ENCODE measurements at regions not wholly inside any gene's neighbourhood (a gene's known extent, or its start where the extent isn't known, plus 50 kb on each side); places are given as distances from the start of the nearest gene placed in this dataset.
A peak's percentile ranks its signal among the peaks of the same experiment; 100 is the strongest.

DNA sequence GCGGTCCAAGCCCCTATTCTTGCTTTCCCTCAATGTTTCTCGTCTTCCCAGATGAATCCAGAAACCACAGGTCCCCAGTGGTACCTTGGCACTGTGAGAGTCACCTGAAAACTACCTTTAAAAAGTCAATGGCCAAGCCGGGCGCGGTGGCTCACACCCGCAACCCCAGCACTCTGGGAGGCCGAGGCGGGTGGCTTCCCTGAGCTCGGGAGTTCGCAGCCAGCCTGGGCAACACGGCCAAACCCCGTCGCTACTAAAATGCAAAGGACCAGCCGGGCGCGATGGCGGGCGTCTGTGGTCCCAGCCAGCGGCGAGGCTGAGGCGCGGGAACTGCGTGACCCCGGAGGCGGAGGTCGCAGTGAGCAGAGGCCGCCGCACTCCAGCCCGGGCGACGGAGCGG is 285.9 kb downstream of the CHL1 start:
- in situ Hi-C loops (cut with HindIII; ENCODE audit: low pct_ligation_motif_present, low sequenced_read_pairs) = no loop called here
- Histone ChIP-seq H3K27me3 (replicated peaks) (no peaks in the 10 kb centered on the region), H3K36me3 (replicated peaks) (no peaks in the 10 kb centered on the region), H3K4me3 (ENCODE audit: low read depth, low read length) (peak overlapping the region; percentile 12), H3K27ac (no peak overlapping the region)
- no peak for DNase-seq
- TF ChIP-seq CTCF (IDR thresholded peaks at IDR 0.05; ENCODE audit: low read depth, low read length, missing control alignments) = no peak

DNA sequence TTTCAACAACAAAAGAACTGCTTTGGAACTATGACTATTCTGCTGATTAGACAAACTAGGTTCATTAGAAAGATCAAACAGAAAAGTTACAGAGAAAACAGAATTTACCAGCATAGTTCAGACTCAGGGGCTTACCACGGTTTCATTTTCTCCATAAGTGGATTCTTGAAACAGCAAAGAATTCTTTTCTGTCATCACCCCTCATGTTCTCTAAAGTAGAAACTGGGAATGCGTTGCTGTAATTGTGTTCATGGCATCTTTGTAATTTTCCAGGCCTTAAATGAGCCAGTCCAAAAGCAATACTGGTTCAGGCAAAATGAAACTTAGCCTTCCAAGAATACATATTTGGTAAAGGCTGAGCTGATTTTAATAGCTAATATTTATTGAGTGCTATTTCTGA is 287.8 kb downstream of the CHL1 start:
- no peak overlapping the region for H3K4me3 ChIP-seq (ENCODE audit: low read depth, low read length)
- H3K36me3 ChIP-seq (replicated peaks) = no peaks in the 10 kb centered on the region
- no peaks in the 10 kb centered on the region for H3K27me3 ChIP-seq (replicated peaks)
- DNase-seq = no peak
- in situ Hi-C loops (cut with HindIII; ENCODE audit: low pct_ligation_motif_present, low sequenced_read_pairs) = no loop called here
- H3K27ac ChIP-seq = no peak overlapping the region
- TF ChIP-seq CTCF (IDR thresholded peaks at IDR 0.05; ENCODE audit: low read depth, low read length, missing control alignments) = no peak

GRCh38 chr3:487614-488013 is 291.1 kb downstream of the CHL1 start:
- Histone ChIP-seq H3K27ac (no peak overlapping the region), H3K36me3 (replicated peaks) (no peaks in the 10 kb centered on the region), H3K4me3 (ENCODE audit: low read depth, low read length) (no peak overlapping the region), H3K27me3 (replicated peaks) (no peaks in the 10 kb centered on the region)
- TF ChIP-seq CTCF (IDR thresholded peaks at IDR 0.05; ENCODE audit: low read depth, low read length, missing control alignments) = no peak
- no peak for DNase-seq
- in situ Hi-C loops (cut with HindIII; ENCODE audit: low pct_ligation_motif_present, low sequenced_read_pairs) = no loop called here

GRCh38 chr3:492586-493316 is 296.2 kb downstream of the CHL1 start:
- in situ Hi-C loops (cut with HindIII; ENCODE audit: low pct_ligation_motif_present, low sequenced_read_pairs) = no loop called here
- Histone ChIP-seq H3K27me3 (replicated peaks) (no peaks in the 10 kb centered on the region), H3K27ac (no peak overlapping the region), H3K4me3 (ENCODE audit: low read depth, low read length) (no peak overlapping the region), H3K36me3 (replicated peaks) (no peaks in the 10 kb centered on the region)
- no peak for DNase-seq
- TF ChIP-seq CTCF (IDR thresholded peaks at IDR 0.05; ENCODE audit: low read depth, low read length, missing control alignments) = no peak

GRCh38 chr3:494190-494589 is 297.6 kb downstream of the CHL1 start:
- no peak for DNase-seq

More at GRCh38 chr3:494190-494589, 297.6 kb downstream of the CHL1 start:
- TF ChIP-seq CTCF (IDR thresholded peaks at IDR 0.05; ENCODE audit: low read depth, low read length, missing control alignments) = no peak
- Histone ChIP-seq H3K27me3 (replicated peaks) (no peaks in the 10 kb centered on the region), H3K4me3 (ENCODE audit: low read depth, low read length) (no peak overlapping the region), H3K27ac (no peak overlapping the region), H3K36me3 (replicated peaks) (no peaks in the 10 kb centered on the region)
- in situ Hi-C loops (cut with HindIII; ENCODE audit: low pct_ligation_motif_present, low sequenced_read_pairs) = no loop called here

Measured in brain microvascular endothelial cell (primary cell).